ENCODE measurements at regions not wholly inside any gene's neighbourhood (a gene's known extent, or its start where the extent isn't known, plus 50 kb on each side); places are given as distances from the start of the nearest gene placed in this dataset.

GRCh38 chr11:15476371-15476917 lies 361.7 kb downstream of the INSC start:
- no peak for TF ChIP-seq CTCF (IDR thresholded peaks at IDR 0.05; ENCODE audit: insufficient read depth, low read depth, low read length)
- H3K4me3 ChIP-seq (ENCODE audit: low read depth, low read length), result no peak overlapping the region
- no peak for DNase-seq (ENCODE audit: low read depth)

- DNase-seq (ENCODE audit: low read depth), result no peak
Measured at GRCh38 chr11:15481871-15482270, 367.1 kb downstream of the INSC start.

GRCh38 chr11:15483205-15483604 lies 368.5 kb downstream of the INSC start:
- no peak for DNase-seq (ENCODE audit: low read depth)
- H3K4me3 ChIP-seq (ENCODE audit: low read depth, low read length), result no peak overlapping the region

More at GRCh38 chr11:15481871-15482270, 367.1 kb downstream of the INSC start:
- TF ChIP-seq CTCF (IDR thresholded peaks at IDR 0.05; ENCODE audit: insufficient read depth, low read depth, low read length), result no peak
- H3K4me3 ChIP-seq (ENCODE audit: low read depth, low read length), result no peak overlapping the region

GRCh38 chr11:15484398-15484797 lies 369.7 kb downstream of the INSC start:
- no peak for DNase-seq (ENCODE audit: low read depth)
- H3K4me3 ChIP-seq (ENCODE audit: low read depth, low read length), result no peak overlapping the region
- no peak for TF ChIP-seq CTCF (IDR thresholded peaks at IDR 0.05; ENCODE audit: insufficient read depth, low read depth, low read length)

More at GRCh38 chr11:15483205-15483604, 368.5 kb downstream of the INSC start:
- no peak for TF ChIP-seq CTCF (IDR thresholded peaks at IDR 0.05; ENCODE audit: insufficient read depth, low read depth, low read length)

- no peak overlapping the region for H3K4me3 ChIP-seq (ENCODE audit: low read depth, low read length)
- no peak for DNase-seq (ENCODE audit: low read depth)
- no peak for TF ChIP-seq CTCF (IDR thresholded peaks at IDR 0.05; ENCODE audit: insufficient read depth, low read depth, low read length)
Measured at GRCh38 chr11:15485432-15485831, 370.7 kb downstream of the INSC start.

- DNase-seq (ENCODE audit: low read depth), result no peak
- TF ChIP-seq CTCF (IDR thresholded peaks at IDR 0.05; ENCODE audit: insufficient read depth, low read depth, low read length), result no peak
- no peak overlapping the region for H3K4me3 ChIP-seq (ENCODE audit: low read depth, low read length)
Measured at GRCh38 chr11:15489281-15489680, 374.6 kb downstream of the INSC start.

GRCh38 chr11:15490535-15490934 lies 375.8 kb downstream of the INSC start:
- TF ChIP-seq CTCF (IDR thresholded peaks at IDR 0.05; ENCODE audit: insufficient read depth, low read depth, low read length), result no peak

More at GRCh38 chr11:15490535-15490934, 375.8 kb downstream of the INSC start:
- no peak for DNase-seq (ENCODE audit: low read depth)
- H3K4me3 ChIP-seq (ENCODE audit: low read depth, low read length), result no peak overlapping the region
